Hypothalamus (tissue), 51 donors: ENCODE measurements at regions not wholly inside any gene's neighbourhood (a gene's known extent, or its start where the extent isn't known, plus 50 kb on each side); places are given as distances from the start of the nearest gene placed in this dataset.

Experiments used
- DNase-seq, 51 donors: peaks; one replicate each; lab custom pipeline; 2025; lab: John Stamatoyannopoulos, UW

DNA sequence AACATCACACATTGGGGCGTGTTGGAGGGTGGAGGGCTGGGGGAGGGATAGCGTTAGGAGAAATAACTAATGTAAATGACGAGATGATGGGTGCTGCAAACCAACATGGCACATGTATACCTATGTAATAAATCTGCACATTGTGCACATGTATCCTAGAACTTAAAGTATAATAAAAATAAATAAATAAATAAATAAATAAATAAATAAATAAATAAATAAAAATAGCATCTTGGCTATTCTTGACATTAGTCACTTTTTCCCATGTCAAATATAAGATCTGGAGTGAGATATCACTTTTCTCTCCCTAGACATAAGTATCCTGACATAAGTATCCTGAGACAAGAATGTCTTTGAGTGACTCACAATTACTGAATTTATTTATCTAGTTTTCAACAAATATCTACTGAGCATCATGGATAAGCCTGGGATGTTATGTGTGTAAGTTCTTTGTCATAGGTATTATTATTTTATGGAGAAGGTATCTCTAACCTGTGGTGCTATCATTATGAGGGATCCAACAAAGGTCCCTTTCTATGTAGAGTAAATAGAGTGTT, 691.3 kb downstream of the SORCS1 start:
- DNase-seq, result no peak

DNA sequence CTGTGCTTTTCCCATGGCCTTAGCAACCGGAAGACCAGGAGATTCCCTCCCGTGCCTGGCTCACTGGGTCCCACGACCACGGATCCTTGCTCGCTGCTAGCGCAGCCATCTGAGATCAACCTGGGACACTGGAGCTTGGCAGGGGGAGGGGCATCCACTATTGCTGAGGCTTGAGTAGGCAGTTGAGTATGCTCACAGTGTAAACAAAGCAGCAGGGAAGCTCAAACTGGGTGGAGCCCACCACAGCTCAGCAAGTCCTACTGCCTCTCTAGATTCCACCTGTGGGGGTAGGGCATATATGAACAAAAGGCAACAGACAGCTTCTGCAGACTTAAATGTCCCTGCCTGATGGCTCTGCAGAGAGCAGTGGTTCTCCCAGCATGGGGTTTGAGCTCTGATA, 697.0 kb downstream of the SORCS1 start:
- DNase-seq, result no peak

DNA sequence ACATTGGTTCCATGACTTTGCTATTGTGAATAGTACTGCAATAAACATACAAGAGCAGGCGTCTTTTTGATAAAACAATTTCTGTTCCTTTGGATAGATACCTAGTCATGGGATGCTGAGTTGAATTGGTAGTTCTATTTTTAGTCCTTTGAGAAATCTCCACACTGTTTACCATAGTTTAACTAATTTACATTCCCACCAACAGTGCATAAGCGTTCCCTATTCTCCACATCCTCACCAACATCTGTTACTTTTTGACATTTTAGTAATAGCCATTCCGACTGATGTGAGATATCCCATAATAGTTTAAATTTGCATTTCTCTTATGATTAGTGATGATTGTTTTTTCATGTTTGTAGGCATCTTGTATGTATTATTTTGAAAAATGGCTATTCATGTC, 707.0 kb downstream of the SORCS1 start:
- no peak for DNase-seq

DNA sequence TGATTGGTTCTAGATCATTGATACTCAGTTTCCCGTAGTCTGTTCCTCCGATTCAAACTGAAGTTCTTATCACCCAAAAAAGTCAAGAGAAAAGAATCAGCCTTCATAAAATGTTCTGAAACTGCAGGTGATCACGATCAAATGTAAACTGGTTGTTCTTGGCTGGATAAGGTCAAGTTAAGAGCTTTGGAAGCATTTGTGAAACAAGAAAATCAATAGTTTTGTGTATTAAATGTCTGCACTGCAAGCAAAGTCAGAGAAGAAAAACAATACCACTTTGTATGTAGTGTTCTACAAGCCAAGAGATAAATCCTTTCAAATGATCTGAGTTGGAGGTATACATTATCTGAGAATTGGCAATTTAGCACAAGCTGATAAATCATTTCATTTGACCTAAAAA, 710.3 kb downstream of the SORCS1 start:
- DNase-seq, result no peak

DNA sequence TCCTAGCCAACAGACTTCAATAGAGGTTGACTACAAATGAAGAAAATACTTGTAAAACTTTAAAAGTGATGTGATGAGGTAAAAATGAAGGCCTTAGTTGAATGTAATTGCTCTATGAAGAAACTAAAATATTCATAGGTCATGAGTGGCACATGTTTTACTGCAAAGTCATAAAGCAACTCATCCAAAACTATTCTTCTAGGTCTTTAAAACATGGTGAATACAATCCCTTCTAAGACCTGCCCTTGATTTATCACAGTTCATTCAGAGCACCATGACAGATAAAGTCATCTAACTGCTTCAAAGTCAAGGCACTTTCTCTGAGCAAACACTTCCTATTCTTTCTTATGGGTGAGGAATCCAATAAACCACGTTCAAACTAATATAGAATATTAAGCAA, 713.5 kb downstream of the SORCS1 start:
- DNase-seq, result no peak

DNA sequence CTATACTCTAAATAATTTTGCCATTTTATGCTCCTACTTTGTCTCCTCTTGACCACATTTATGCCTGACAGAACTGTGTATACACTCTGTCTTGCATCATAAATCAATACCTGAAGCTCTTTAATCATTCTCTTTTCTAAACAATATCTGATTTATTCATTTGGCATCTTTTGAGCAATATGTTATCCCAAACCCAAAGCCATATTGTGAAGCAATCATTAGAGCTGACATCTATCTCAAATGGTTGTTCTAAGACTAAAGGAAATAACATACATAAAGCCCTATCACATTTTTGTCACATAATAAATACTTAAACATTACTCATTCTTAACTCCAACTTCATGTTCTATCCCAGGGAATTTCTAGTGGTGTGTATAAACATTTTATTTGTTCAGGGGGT, 717.6 kb downstream of the SORCS1 start:
- no peak for DNase-seq

DNA sequence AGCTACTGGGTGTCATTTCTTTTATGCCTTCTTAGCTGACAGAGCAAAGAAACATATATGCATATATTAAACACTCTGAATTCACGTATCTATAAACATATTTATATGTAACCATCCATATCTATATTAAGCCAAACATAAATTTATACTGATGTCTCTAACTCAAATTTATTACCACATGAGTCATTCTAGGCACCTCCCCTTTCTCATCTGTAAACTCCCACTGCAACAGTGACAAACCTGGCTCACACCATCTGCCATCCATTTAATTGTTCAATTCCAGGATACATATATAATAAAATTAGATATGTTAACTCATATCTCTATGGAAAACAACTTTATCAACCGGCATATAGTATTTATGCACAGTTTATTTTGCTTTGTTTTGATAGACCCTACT, 722.3 kb downstream of the SORCS1 start:
- no peak for DNase-seq

DNA sequence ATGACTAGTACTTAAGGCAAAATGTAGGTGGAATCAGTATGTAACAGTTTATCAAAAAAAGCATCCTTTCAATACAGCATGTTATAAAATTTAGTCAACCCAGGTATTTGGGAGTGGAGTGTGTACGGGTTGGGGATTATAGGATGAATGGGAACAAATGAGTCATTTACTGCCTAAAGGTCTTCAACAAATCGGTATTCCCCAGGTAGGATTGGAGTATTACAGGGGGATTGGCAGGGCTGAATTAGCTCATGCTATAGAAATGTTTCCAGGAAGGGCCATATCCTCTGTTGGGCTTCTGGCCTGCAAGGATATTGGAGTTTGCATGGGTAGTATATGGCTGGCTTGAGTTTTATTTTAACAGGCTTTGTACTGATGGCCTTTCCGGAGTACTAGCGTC, 723.7 kb downstream of the SORCS1 start:
- DNase-seq, result no peak

DNA sequence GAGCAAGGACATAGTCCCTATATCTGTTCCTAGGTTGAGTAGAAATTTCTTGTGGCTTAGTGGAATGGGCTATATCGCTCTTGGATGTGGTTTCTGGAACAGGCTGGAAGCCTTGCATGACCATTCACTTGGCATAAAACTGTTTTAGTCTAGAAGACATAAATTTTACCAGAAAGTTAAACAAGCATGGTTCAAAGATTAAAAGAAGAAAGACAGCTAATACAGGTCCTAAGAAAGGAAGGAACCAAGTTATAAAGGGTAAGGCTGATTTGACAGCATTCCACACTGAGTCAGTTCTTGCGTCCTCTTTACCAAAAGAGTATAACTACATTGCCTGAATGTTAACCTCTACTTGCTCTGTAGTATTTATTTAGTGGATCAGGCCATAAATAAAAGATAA, 724.2 kb downstream of the SORCS1 start:
- no peak for DNase-seq

DNA sequence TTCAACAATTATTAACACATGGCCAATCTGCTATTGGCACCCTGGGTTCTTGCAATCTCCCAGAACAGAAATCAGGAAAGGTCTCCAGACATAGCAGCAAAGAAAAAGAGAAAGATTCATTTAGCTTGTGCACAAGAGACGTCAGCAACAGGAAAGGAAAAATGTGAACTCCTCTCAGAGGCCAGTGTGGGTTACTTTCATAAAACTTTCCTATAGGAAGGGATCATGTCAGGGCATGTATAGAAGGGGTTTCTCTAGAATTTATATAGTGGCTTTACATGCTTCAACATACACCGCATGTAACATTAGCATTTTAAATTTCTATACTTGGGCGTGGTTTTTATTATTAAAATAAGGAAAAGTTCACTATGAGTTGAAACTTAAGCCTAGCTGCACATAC, 725.1 kb downstream of the SORCS1 start:
- no peak for DNase-seq

DNA sequence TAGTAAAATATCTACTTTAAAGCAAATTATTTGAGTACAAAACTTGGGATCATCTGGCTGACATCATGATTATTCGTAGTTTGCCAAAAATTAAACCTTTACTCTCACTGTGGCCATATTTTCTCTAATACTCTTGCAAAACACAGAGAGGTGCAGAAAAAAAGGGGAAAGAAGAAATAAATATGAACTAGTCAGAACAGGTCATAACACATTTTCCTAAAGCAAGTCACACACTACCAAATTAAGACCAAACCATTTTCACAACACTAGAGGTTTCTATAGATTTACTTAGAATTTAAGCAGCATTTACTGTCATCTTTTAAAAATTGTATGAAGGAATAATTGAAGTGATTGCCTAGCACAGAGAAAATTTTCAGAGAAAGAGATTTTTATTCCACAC, 726.1 kb downstream of the SORCS1 start:
- no peak for DNase-seq

DNA sequence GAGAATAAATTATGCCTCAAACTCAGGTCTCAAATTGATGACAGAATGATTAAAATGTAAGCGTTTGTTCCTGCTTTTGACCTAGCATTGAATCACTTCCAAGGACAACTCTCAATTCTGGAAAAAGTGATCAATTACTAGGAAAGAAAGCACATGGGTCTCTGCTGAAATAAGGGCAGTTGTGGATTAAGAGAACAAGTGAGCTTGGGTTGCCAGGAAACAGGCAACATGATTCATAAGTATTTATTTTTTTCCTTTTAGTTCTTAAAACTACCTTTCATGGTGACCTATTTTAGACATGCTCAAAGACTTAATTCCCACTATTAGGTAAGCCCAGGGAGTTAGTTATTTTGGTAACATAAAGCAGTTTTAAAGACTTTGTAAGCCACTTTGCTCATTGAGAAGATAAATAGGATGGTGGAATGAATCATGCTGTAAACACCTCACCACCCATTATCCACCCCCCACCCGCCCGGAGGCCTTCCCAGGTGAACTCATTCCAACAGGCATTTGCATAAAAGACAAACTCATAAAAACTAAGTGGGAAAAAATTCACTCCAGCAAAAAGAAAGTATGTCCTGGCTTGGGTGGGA, 728.3 kb downstream of the SORCS1 start:
- DNase-seq, result peak in 12 of 51 donors; percentile 1 to 32 (median 8)

DNA sequence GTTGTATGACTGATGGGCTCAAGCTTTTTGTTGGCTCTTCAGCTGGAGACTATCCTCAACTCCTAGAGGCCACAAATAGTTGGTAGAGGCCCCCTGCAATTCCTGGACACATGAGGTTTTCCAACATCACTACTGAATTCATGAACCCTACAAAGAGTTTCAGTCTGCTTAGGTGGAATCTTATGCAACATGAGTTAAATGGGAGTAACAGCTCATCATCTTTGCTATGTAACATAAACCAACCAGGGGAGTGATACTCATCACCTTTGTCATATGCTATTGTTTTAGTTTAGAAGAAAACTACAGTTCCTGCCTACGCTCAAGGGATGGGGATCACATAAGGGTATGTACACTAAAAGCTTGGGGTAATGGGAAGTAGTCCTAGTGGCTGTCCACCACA, 729.4 kb downstream of the SORCS1 start:
- DNase-seq, result no peak

DNA sequence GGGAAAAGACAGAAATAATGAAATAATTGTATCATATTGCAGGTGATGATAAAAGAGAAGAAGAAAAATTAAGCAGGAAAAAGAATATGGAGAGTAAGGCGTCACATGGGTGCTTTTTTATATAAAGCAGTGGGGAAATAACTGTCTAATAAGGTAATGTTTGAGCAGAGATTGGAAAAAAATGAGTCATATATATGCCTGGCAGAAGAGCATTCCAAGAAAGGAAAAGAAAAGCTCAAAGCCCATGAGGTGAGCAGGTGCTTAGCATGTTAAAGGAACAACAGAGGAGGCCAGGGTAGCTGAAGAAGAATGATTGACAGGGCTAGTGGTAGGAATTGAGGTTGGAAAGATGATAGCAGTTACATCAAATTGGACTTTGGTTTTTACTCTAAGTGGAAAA, 739.5 kb downstream of the SORCS1 start:
- DNase-seq, result no peak

DNA sequence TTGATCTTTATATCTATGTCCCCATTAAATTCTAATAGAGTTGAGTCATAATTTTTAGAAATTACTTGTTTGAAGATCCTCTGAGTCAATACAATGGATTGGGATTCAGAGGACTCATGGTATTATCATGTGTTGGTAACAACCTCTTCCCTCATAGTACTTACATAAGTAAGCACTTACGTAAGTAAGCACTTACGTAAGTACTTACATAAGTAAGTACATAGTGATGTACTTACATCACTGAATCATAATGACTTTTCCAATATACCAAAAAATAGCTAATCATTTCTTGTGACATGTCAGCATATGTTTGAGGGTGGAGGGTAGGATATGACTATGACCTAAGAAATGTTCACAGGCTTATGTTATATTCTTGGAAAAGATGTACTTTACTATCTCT, 740.5 kb downstream of the SORCS1 start:
- no peak for DNase-seq

DNA sequence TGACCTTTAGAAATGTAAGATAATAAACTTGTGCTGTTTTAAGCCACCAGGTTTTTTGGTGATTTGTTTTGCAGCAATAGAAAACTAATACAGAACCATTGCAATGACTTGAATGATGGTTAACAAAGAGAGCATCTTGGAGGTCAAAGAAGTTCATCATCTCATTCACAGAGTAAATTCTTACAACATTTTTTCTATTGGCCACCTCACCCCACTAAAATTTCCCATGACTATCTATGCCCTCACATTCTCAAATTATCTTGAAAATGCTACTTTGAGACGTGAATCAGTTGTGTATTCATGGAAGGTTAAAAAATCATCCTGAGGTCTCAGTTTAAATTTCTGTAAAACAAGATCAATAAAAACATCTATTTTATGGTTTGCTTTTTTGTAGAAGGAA, 754.2 kb downstream of the SORCS1 start:
- no peak for DNase-seq

DNA sequence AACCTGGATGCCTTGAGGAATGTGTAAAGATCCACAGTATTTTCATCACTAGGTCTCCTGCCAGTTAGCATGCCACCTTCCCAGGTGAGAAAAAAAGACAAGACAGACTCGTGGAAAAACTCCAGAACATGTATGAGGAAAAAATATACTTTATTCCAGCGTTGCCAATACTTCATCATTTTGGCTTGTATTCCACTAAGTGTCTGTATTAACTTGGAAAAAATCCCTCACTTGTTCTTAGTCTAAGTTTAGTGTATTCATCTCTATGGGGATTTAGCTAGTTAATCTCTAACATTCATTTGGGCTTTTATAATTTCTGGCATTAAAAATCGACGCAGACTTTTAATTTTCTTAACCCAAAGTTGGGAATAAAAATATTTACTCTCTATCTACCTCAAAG, 759.4 kb downstream of the SORCS1 start:
- no peak for DNase-seq

DNA sequence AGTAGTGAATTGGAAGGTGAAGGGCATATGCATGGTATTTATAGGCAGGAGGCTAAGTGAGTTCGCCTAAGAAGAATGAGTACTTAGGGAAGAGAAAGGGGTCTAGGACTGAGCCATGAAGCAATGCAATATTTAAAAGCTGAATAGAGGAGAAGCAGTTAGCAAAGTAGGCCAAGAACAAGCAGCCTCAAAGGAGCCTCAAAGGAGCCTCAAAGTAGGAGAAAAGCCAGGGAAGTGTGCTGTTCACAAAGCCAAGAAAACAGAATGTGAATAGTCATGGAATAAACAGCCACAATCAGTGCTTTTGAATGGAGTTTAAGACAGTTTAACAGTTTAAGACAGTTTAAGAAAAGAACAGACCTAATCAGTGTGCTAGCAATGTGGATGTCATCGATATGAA, 762.0 kb downstream of the SORCS1 start:
- DNase-seq, result peak in 1 of 51 donors; percentile 19

DNA sequence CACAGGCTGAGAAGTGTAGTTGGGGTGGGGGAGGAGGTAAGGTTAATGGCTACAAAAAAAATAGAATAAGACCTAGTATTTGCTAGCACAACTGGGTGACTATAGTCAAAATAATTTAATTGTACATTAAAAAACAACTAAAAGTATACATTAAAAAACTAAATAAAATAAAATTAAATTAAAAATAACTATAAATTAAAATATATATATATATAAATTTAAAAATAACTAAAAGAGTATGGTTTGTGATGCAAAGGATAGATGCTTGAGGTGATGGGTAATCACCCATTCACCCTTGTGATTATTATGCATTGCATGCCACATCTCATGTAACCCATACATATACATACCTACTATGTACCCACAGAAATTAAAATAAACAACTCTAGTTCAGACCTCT, 762.5 kb downstream of the SORCS1 start:
- DNase-seq, result no peak

DNA sequence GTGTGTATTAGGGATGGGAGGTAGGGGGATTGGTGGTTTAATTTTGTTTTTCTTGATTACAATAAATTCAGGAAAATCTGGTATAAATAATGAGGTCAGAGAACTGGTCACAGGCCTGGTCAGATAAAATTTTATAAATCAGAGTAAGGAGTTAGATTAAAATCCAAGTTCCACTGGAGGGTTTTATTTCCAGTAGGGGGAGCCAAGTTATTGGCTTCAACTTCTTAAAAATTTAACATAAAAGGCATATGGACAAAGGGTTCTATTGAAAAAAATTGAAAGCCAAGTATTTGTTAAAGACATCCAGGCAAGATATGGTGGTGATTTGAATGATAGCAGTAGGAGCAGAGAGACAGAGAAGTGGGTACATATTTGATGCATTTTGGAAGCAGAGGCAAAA, 763.3 kb downstream of the SORCS1 start:
- peak in 1 of 51 donors; percentile 13 for DNase-seq

DNA sequence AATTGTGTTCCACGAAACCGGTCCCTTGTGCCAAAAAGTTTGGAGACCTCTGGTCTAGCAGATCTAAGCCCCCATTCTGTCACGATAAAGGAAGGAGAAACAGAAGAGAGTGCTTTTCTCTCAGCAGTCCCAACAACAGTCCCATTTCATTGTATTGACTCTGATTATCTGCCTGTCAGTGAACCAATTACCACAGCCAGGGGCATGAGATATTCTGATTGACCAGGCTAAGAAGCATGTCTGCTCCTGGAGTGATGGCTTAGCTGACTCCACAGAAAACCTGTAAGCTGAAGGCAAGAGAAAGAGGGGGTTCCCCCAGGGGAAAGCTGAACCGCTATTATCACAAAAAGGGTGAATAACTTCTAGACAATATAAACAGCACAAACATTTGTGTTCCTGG, 765.4 kb downstream of the SORCS1 start:
- no peak for DNase-seq

DNA sequence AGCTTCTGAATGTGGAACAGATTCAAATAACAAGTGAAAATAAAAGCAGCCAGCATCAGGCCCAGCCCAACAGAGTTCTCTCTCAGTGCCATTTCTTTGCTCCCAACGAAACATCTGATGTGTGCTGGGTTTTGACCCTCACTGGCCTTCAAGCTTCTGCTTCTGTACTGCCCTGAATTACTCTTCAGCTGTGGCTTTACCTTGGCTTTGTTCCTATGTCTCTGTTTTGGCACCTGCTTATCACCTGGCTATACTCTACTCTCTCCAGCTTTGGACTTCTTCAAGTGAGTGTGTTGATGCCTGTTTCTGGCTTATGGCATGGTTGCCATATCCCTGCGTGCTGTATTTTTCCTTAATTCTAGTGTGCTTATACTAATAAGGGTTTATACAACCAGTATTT, 768.3 kb downstream of the SORCS1 start:
- DNase-seq, result no peak

DNA sequence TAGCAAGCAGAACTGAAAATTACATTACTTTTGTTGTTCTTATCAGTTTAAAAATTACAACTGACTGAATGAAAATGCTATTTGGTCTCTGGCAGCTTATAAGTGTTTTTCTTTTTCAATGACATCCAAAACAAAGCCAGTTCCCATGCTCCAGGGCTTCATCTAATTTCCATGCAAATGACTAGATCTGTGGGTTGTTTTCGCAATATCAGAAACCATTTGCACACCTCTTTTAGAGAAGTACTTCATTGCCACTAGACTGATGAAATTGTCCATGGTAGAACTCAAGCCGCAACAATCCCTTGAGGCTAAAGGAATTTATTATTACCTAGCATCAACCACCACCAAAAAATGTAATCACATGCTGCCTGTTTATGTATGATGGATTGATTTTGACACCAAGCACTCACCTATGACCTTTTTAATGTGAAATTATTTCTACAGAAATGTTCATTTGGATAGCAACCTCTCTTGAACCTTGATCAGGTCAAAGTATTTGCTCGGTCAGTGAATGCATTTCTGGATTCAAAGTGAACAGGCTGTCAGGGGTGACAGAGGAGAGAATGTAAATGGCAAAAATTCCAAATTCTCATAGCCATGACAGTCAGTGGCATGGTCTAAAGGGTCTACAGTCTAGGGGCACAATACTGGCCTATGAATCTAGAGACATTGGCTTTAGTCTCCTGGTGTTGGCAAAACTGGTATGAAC, 769.3 kb downstream of the SORCS1 start:
- no peak for DNase-seq
